ENCODE measurements at regions not wholly inside any gene's neighbourhood (a gene's known extent, or its start where the extent isn't known, plus 50 kb on each side); places are given as distances from the start of the nearest gene placed in this dataset.
A peak's percentile ranks its signal among the peaks of the same experiment; 100 is the strongest.

DNA sequence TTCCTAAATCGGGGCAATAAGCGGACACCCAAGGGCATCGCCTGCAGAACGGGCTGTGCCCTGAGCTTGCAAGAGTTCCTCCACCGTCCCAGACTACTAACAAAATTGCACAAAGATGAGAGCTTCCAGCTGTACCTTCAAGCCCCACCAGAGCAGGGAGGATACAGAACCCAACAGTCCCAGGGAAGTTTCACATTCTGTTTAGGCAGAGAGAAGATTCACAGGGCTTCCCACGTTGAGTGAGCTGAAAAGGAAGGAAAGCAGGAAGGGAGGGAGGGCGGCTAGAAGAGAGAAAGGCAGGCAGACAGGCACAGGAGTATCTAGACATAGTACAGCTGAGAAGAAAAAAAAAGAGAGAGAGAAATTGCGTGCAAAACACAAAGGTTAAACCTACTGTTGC lies 112.6 kb upstream of the AFDN start:
- Histone ChIP-seq H2BK5ac (ENCODE audit: low read depth, low read length, poor library complexity) (no peak overlapping the region), H3K14ac (ENCODE audit: low read length) (no peak overlapping the region), H2AK5ac (ENCODE audit: low read length) (no peak overlapping the region), H3K23ac (ENCODE audit: low read length) (no peak overlapping the region), H3K27ac (ENCODE audit: low read depth, low read length) (no peak overlapping the region), H4K91ac (ENCODE audit: low read depth, low read length) (no peak overlapping the region), H3K9ac (ENCODE audit: low read length) (no peak overlapping the region), H3K36me3 (ENCODE audit: control insufficient read depth in 1 of 2, insufficient read depth in 2 of 2, low read length in 2 of 2) (no peaks in the 10 kb centered on the region), H3K18ac (ENCODE audit: low read length) (no peak overlapping the region), H2BK12ac (ENCODE audit: low read length) (no peak overlapping the region), H3K4ac (ENCODE audit: low read depth, low read length) (no peak overlapping the region), H3K9me3 (ENCODE audit: insufficient read depth, low read depth, low read length) (peaks cover 4% of the 10 kb centered on the region), H3K79me2 (ENCODE audit: control insufficient read depth, insufficient read depth, low read length, poor library complexity) (no peaks in the 10 kb centered on the region), H2AFZ (ENCODE audit: insufficient read depth, low read length, poor library complexity) (no peak overlapping the region), H3K4me2 (ENCODE audit: low read length) (no peak overlapping the region), H3K4me1 (ENCODE audit: control insufficient read depth in 1 of 2, insufficient read depth in 2 of 2, low read length in 2 of 2) (no peaks in the 10 kb centered on the region), H3K79me1 (ENCODE audit: low read length) (no peaks in the 10 kb centered on the region), H3K27me3 (ENCODE audit: insufficient read depth, low read length) (no peaks in the 10 kb centered on the region), H4K12ac (ENCODE audit: low read depth, low read length) (no peak overlapping the region), H2BK120ac (ENCODE audit: insufficient read depth, low read length, poor library complexity) (no peak overlapping the region), H4K8ac (ENCODE audit: low read depth, low read length) (no peak overlapping the region), H3K4me3 (ENCODE audit: low read depth, low read length) (no peak overlapping the region)
- no peak for DNase-seq
- no CpG with 5 or more reads among the region's 8 CpGs for WGBS (ENCODE audit: extremely low coverage, insufficient coverage, insufficient read length)

DNA sequence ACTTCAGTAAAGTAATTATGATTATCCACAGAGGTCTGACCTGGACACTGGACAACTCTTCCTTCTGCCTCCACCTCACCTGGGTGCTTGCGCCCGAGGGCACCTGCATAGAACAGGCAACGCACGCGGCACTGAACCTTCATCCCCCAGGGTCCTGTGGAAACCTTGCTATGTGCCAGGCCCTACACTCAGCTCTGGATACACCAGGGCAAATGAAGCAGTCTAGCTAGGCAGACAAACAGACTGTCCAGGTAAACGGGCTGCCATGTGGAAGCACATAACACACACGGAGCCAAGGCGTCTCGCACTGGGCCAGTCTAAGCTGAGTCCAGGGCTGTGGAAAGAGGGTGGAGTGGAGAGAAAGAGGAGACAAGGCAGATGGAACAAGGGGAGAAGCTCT lies 109.3 kb upstream of the AFDN start:
- H3K4ac ChIP-seq (ENCODE audit: low read depth, low read length), result no peak overlapping the region
- WGBS (ENCODE audit: extremely low coverage, insufficient coverage, insufficient read length), result no CpG with 5 or more reads among the region's 9 CpGs
- H3K27me3 ChIP-seq (ENCODE audit: insufficient read depth, low read length), result no peaks in the 10 kb centered on the region
- H3K18ac ChIP-seq (ENCODE audit: low read length), result no peak overlapping the region
- H3K36me3 ChIP-seq (ENCODE audit: control insufficient read depth in 1 of 2, insufficient read depth in 2 of 2, low read length in 2 of 2), result no peaks in the 10 kb centered on the region
- no peak overlapping the region for H2BK120ac ChIP-seq (ENCODE audit: insufficient read depth, low read length, poor library complexity)
- H3K79me1 ChIP-seq (ENCODE audit: low read length), result no peaks in the 10 kb centered on the region
- no peak for DNase-seq
- H4K8ac ChIP-seq (ENCODE audit: low read depth, low read length), result no peak overlapping the region
- H3K27ac ChIP-seq (ENCODE audit: low read depth, low read length), result no peak overlapping the region
- H2BK12ac ChIP-seq (ENCODE audit: low read length), result no peak overlapping the region
- H3K14ac ChIP-seq (ENCODE audit: low read length), result no peak overlapping the region
- H2AK5ac ChIP-seq (ENCODE audit: low read length), result no peak overlapping the region
- H3K4me1 ChIP-seq (ENCODE audit: control insufficient read depth in 1 of 2, insufficient read depth in 2 of 2, low read length in 2 of 2), result no peaks in the 10 kb centered on the region
- H4K12ac ChIP-seq (ENCODE audit: low read depth, low read length), result no peak overlapping the region
- no peaks in the 10 kb centered on the region for H3K79me2 ChIP-seq (ENCODE audit: control insufficient read depth, insufficient read depth, low read length, poor library complexity)
- no peak overlapping the region for H3K4me3 ChIP-seq (ENCODE audit: low read depth, low read length)
- no peak overlapping the region for H3K4me2 ChIP-seq (ENCODE audit: low read length)
- no peak overlapping the region for H3K9ac ChIP-seq (ENCODE audit: low read length)
- H2AFZ ChIP-seq (ENCODE audit: insufficient read depth, low read length, poor library complexity), result no peak overlapping the region
- H2BK5ac ChIP-seq (ENCODE audit: low read depth, low read length, poor library complexity), result no peak overlapping the region
- H3K9me3 ChIP-seq (ENCODE audit: insufficient read depth, low read depth, low read length), result peaks cover 4% of the 10 kb centered on the region
- peak overlapping the region; percentile 62 for H3K23ac ChIP-seq (ENCODE audit: low read length)
- H4K91ac ChIP-seq (ENCODE audit: low read depth, low read length), result no peak overlapping the region

DNA sequence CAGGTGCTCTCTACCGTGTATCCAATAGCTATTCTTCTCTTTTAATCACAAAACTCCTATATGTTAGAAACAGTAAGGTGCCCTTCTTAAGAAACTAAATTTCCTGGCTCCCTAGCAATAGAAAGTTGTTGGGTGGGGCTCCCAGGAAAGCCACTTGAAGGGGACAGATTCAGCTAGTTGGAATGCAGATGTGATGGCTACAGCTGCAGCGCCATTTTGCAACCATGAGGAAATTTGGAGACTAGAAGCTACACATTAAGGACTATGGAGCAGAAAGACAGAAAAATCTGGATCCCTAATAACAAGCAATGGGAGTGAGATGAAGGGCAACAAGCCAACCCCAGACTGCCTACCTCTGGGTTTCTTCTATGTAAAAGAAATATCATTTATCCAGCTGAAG lies 108.8 kb upstream of the AFDN start:
- Histone ChIP-seq H3K36me3 (ENCODE audit: control insufficient read depth in 1 of 2, insufficient read depth in 2 of 2, low read length in 2 of 2) (no peaks in the 10 kb centered on the region), H3K9me3 (ENCODE audit: insufficient read depth, low read depth, low read length) (peaks cover 4% of the 10 kb centered on the region), H2BK5ac (ENCODE audit: low read depth, low read length, poor library complexity) (no peak overlapping the region), H2AK5ac (ENCODE audit: low read length) (no peak overlapping the region), H3K4me3 (ENCODE audit: low read depth, low read length) (no peak overlapping the region), H2BK12ac (ENCODE audit: low read length) (no peak overlapping the region), H2AFZ (ENCODE audit: insufficient read depth, low read length, poor library complexity) (no peak overlapping the region), H3K4me2 (ENCODE audit: low read length) (no peak overlapping the region), H4K8ac (ENCODE audit: low read depth, low read length) (no peak overlapping the region), H3K27me3 (ENCODE audit: insufficient read depth, low read length) (no peaks in the 10 kb centered on the region), H4K12ac (ENCODE audit: low read depth, low read length) (no peak overlapping the region), H3K9ac (ENCODE audit: low read length) (no peak overlapping the region), H3K23ac (ENCODE audit: low read length) (no peak overlapping the region), H3K27ac (ENCODE audit: low read depth, low read length) (no peak overlapping the region), H3K4me1 (ENCODE audit: control insufficient read depth in 1 of 2, insufficient read depth in 2 of 2, low read length in 2 of 2) (no peaks in the 10 kb centered on the region), H3K18ac (ENCODE audit: low read length) (no peak overlapping the region), H3K79me1 (ENCODE audit: low read length) (no peaks in the 10 kb centered on the region), H3K14ac (ENCODE audit: low read length) (no peak overlapping the region), H2BK120ac (ENCODE audit: insufficient read depth, low read length, poor library complexity) (no peak overlapping the region), H3K4ac (ENCODE audit: low read depth, low read length) (no peak overlapping the region), H3K79me2 (ENCODE audit: control insufficient read depth, insufficient read depth, low read length, poor library complexity) (no peaks in the 10 kb centered on the region), H4K91ac (ENCODE audit: low read depth, low read length) (no peak overlapping the region)
- WGBS (ENCODE audit: extremely low coverage, insufficient coverage, insufficient read length), result no CpG with 5 or more reads among the region's 2 CpGs
- peak in 1 of 2 donors; percentile 3 for DNase-seq

DNA sequence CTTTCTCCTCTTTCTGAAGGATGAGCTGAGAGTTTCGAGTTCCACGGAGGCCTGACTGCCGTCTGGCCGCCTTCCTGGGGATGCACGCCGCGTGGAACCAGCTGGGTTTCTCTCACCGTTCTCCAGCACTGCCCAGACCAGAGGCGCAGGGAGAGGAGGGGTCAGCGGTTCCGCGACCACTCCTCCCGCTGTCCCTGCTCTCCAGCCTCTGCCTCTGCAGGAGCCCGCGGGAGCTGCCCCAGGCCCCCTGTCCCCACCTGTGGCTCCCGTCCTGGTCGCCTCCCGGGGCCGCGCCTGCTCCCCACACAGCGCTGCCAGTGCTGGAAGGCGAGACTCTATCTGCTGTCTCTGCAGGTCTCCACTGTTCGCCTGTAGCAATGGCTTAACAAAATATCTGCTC lies 106.8 kb upstream of the AFDN start:
- H3K4me1 ChIP-seq (ENCODE audit: control insufficient read depth in 1 of 2, insufficient read depth in 2 of 2, low read length in 2 of 2), result no peaks in the 10 kb centered on the region
- H3K9me3 ChIP-seq (ENCODE audit: insufficient read depth, low read depth, low read length), result peaks cover 4% of the 10 kb centered on the region
- H2BK5ac ChIP-seq (ENCODE audit: low read depth, low read length, poor library complexity), result no peak overlapping the region
- no peaks in the 10 kb centered on the region for H3K27me3 ChIP-seq (ENCODE audit: insufficient read depth, low read length)
- H4K8ac ChIP-seq (ENCODE audit: low read depth, low read length), result no peak overlapping the region
- H3K23ac ChIP-seq (ENCODE audit: low read length), result no peak overlapping the region
- H3K14ac ChIP-seq (ENCODE audit: low read length), result no peak overlapping the region
- H2BK120ac ChIP-seq (ENCODE audit: insufficient read depth, low read length, poor library complexity), result no peak overlapping the region
- no peak overlapping the region for H3K9ac ChIP-seq (ENCODE audit: low read length)
- no peak overlapping the region for H3K4me2 ChIP-seq (ENCODE audit: low read length)
- no peaks in the 10 kb centered on the region for H3K79me1 ChIP-seq (ENCODE audit: low read length)
- no peak overlapping the region for H3K27ac ChIP-seq (ENCODE audit: low read depth, low read length)
- H2AK5ac ChIP-seq (ENCODE audit: low read length), result no peak overlapping the region
- no peak overlapping the region for H4K12ac ChIP-seq (ENCODE audit: low read depth, low read length)
- DNase-seq, result no peak
- no peak overlapping the region for H2BK12ac ChIP-seq (ENCODE audit: low read length)
- H3K79me2 ChIP-seq (ENCODE audit: control insufficient read depth, insufficient read depth, low read length, poor library complexity), result no peaks in the 10 kb centered on the region
- WGBS (ENCODE audit: extremely low coverage, insufficient coverage, insufficient read length), result no CpG with 5 or more reads among the region's 23 CpGs
- H3K4ac ChIP-seq (ENCODE audit: low read depth, low read length), result no peak overlapping the region
- H3K4me3 ChIP-seq (ENCODE audit: low read depth, low read length), result no peak overlapping the region
- no peak overlapping the region for H3K18ac ChIP-seq (ENCODE audit: low read length)
- no peak overlapping the region for H2AFZ ChIP-seq (ENCODE audit: insufficient read depth, low read length, poor library complexity)
- H4K91ac ChIP-seq (ENCODE audit: low read depth, low read length), result no peak overlapping the region
- no peaks in the 10 kb centered on the region for H3K36me3 ChIP-seq (ENCODE audit: control insufficient read depth in 1 of 2, insufficient read depth in 2 of 2, low read length in 2 of 2)
